DOHH2 (cell line): ENCODE measurements at regions not wholly inside any gene's neighbourhood (a gene's known extent, or its start where the extent isn't known, plus 50 kb on each side); places are given as distances from the start of the nearest gene placed in this dataset.

Experiments
- EZH2phosphoT487 ChIP-seq: fragments of 200-600 bp; sonication (generic); IDR thresholded peaks from 2 replicates; pipeline ENCODE4 v1.6.1; 2017; ENCODE audit warnings: borderline replicate concordance, mild to moderate bottlenecking, antibody characterized with exemption, low read length, moderate library complexity, mixed read lengths
- TF ChIP-seq, protein P1 (sequence below): fragments of 200-600 bp; sonication (generic); IDR thresholded peaks from one replicate; pipeline ENCODE4 v1.5.1; 2014; ENCODE audit warnings: antibody characterized with exemption, mild to moderate bottlenecking, low read depth, low read length; ENCODE audit not compliant: poor library complexity, severe bottlenecking

DNA sequence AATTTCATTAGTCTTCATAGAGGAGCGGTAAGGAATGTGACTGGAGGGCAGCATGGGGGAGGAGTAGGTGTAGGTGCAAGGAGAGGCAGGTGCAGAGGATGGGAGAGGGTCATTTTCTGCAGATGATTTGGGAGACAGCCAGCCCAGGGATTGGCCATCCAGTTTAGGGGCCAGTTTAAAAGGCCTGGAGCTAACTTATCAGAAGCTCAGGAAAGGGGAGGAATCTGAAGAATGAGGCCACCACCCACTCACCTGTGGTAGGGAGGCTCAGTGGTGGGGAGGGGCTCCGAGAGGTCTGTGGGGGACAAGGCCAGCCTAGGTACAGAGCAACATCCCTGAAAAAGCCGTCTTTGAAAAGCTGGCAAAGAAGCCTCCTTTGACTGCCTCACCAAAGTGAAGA, 110.8 kb upstream of the TMEM45B start:
- TF ChIP-seq, protein P1, sequence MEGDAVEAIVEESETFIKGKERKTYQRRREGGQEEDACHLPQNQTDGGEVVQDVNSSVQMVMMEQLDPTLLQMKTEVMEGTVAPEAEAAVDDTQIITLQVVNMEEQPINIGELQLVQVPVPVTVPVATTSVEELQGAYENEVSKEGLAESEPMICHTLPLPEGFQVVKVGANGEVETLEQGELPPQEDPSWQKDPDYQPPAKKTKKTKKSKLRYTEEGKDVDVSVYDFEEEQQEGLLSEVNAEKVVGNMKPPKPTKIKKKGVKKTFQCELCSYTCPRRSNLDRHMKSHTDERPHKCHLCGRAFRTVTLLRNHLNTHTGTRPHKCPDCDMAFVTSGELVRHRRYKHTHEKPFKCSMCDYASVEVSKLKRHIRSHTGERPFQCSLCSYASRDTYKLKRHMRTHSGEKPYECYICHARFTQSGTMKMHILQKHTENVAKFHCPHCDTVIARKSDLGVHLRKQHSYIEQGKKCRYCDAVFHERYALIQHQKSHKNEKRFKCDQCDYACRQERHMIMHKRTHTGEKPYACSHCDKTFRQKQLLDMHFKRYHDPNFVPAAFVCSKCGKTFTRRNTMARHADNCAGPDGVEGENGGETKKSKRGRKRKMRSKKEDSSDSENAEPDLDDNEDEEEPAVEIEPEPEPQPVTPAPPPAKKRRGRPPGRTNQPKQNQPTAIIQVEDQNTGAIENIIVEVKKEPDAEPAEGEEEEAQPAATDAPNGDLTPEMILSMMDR = no peak
- TF ChIP-seq EZH2phosphoT487 = no peak
